ENCODE measurements at regions not wholly inside any gene's neighbourhood (a gene's known extent, or its start where the extent isn't known, plus 50 kb on each side); places are given as distances from the start of the nearest gene placed in this dataset.

DNA sequence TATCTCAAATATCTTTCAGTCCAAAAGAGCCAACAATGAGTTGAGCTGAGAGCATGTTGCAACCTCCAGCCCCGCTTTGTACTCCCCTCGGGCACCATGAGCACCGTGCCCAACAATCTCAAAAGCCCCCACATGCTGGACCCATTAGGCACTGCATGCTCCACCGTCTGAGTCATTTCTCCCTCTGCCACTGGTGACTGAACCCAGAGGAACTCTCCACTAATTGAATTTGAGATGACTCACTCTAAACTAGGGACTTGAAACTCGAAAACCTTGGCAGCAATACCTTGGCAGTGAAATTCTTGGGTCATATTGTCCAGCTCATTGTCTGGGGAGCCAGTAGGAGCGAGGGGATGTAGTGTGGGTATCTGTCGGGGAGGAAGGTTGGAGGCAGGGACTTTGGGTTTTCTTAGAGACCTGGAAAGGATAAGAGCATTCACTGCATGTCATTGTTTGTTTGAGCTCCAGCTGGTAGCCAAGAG lies 49.9 kb upstream of the SLIT3 start:
- Mint-ChIP-seq H3K4me1 (ENCODE audit: low read depth, unreplicated experiment) (no peaks in the 10 kb centered on the region), H3K36me3 (ENCODE audit: insufficient read depth, unreplicated experiment) (no peaks in the 10 kb centered on the region), H3K4me3 (ENCODE audit: low read depth, unreplicated experiment) (no peak overlapping the region), H3K9me3 (ENCODE audit: low read depth, unreplicated experiment) (peaks cover 17% of the 10 kb centered on the region), H3K27me3 (ENCODE audit: unreplicated experiment) (no peaks in the 10 kb centered on the region), H3K27ac (ENCODE audit: unreplicated experiment) (no peak overlapping the region)
- intact Hi-C loops (cut with micrococcal nuclease; ENCODE audit: unreplicated experiment), result no loop called here
- no TSS peak for BruUV-seq (replicated peaks)
- CTCF ChIA-PET, result interaction anchor here (0.6 kb wide), 1 partner anchor 350 kb away, joined by 3 read pairs; no protein-coding TSS in a partner anchor
- peak; percentile 18 for DNase-seq
- TF ChIP-seq CTCF (IDR thresholded peaks at IDR 0.05; ENCODE audit: unreplicated experiment), result no peak

Data from Calu3 (cell line).